ENCODE measurements at regions not wholly inside any gene's neighbourhood (a gene's known extent, or its start where the extent isn't known, plus 50 kb on each side); places are given as distances from the start of the nearest gene placed in this dataset.

DNA sequence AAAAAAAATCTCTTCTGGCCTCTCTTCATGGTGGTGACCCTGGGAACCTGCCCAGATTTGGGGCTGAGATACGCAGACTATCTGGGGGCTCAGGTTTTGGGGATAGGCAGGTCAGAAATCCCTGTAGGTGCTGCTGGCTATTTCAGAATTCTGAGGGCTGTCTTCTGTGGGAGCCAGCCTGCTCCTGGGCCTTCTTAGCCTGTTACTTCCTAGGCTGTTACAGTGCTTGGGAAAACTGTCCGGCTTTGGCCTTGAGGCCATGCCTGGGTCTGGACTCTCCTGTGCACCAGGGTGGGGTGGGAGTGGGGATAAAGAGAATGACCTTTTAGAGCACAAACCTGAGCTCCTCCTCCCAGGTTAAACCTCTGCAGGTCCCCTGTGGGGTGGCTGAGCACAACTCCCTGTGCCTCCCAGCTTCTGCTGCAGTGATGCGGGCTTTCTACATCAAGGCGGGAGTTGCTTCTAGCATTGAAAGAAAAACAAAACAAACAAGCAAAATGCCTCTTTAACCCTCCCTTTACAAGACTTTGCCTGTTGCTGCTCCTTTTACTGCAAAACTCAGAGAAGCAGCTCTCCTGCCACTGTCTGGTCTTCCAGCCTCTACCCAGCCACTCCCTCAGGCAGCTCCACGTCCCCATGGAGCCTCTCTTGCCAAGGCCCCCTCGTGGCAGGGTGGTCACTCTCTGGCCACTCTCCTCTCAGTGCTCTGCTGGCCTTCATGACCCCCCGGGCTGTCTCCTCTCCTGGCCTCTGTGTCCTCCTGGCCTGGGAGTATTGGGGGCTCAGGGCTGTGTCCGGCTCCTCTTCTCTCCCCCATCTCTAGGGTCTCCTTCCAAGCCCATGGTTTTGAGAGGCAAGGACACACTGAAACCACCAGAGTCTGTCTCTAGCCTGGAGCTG is 293.0 kb upstream of the HS6ST1 start:
- no peaks in the 10 kb centered on the region for H3K9me2 ChIP-seq (replicated peaks; ENCODE audit: insufficient read depth, low read length)
- H3K36me3 ChIP-seq (ENCODE audit: low read length): no peaks in the 10 kb centered on the region
- H3K27ac ChIP-seq (ENCODE audit: low read depth, low read length): no peak overlapping the region
- no peak overlapping the region for H2AFZ ChIP-seq (ENCODE audit: low read depth, low read length, severe bottlenecking)
- TF ChIP-seq EZH2phosphoT487 (conservative IDR thresholded peaks at IDR 0.05; ENCODE audit: low read length): no peak
- TF ChIP-seq CTCF (IDR thresholded peaks at IDR 0.05; ENCODE audit: insufficient read depth, low read length, poor library complexity, severe bottlenecking): no peak
- H3K79me2 ChIP-seq (ENCODE audit: insufficient read depth, low read length): no peaks in the 10 kb centered on the region
- no peak overlapping the region for H3K9ac ChIP-seq (ENCODE audit: low read length)
- H3K9me3 ChIP-seq (ENCODE audit: insufficient read depth, low read length): no peaks in the 10 kb centered on the region
- H4K20me1 ChIP-seq (ENCODE audit: low read depth, low read length): no peaks in the 10 kb centered on the region
- H3K4me3 ChIP-seq (ENCODE audit: insufficient read depth, low read length, poor library complexity, severe bottlenecking): no peak overlapping the region
- H3K4me2 ChIP-seq (ENCODE audit: low read depth, low read length, poor library complexity, severe bottlenecking): no peak overlapping the region
- H3F3A ChIP-seq (ENCODE audit: insufficient read depth): no peaks in the 10 kb centered on the region
- no peaks in the 10 kb centered on the region for H3K27me3 ChIP-seq (ENCODE audit: low read length)

DNA sequence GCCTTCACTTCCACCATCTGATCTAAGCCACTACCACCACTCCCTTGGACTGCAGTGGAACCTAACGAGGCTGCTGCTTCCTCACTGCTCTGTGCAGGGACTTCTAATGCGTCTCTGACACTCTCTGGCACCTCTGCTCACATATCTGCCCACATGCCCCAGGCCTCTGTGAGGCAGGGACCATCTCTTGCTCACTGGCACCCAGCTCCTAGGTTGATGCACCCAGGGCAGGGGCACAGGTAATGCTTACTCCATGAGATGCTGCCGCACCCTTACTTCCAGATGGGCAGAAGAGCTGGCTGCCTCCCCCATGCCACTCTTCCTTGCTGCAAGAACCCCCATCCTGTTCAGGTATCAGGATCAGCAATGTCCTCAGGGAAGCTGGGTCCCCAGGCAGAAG is 294.0 kb upstream of the HS6ST1 start:
- no peaks in the 10 kb centered on the region for H3K27me3 ChIP-seq (ENCODE audit: low read length)
- H4K20me1 ChIP-seq (ENCODE audit: low read depth, low read length): no peaks in the 10 kb centered on the region
- TF ChIP-seq EZH2phosphoT487 (conservative IDR thresholded peaks at IDR 0.05; ENCODE audit: low read length): no peak
- TF ChIP-seq CTCF (IDR thresholded peaks at IDR 0.05; ENCODE audit: insufficient read depth, low read length, poor library complexity, severe bottlenecking): no peak
- H3K9me3 ChIP-seq (ENCODE audit: insufficient read depth, low read length): no peaks in the 10 kb centered on the region
- H3F3A ChIP-seq (ENCODE audit: insufficient read depth): no peaks in the 10 kb centered on the region
- H3K4me3 ChIP-seq (ENCODE audit: insufficient read depth, low read length, poor library complexity, severe bottlenecking): no peak overlapping the region
- H2AFZ ChIP-seq (ENCODE audit: low read depth, low read length, severe bottlenecking): no peak overlapping the region
- no peak overlapping the region for H3K27ac ChIP-seq (ENCODE audit: low read depth, low read length)
- H3K9me2 ChIP-seq (replicated peaks; ENCODE audit: insufficient read depth, low read length): no peaks in the 10 kb centered on the region
- no peaks in the 10 kb centered on the region for H3K36me3 ChIP-seq (ENCODE audit: low read length)
- H3K79me2 ChIP-seq (ENCODE audit: insufficient read depth, low read length): no peaks in the 10 kb centered on the region
- H3K4me2 ChIP-seq (ENCODE audit: low read depth, low read length, poor library complexity, severe bottlenecking): no peak overlapping the region
- no peak overlapping the region for H3K9ac ChIP-seq (ENCODE audit: low read length)

DNA sequence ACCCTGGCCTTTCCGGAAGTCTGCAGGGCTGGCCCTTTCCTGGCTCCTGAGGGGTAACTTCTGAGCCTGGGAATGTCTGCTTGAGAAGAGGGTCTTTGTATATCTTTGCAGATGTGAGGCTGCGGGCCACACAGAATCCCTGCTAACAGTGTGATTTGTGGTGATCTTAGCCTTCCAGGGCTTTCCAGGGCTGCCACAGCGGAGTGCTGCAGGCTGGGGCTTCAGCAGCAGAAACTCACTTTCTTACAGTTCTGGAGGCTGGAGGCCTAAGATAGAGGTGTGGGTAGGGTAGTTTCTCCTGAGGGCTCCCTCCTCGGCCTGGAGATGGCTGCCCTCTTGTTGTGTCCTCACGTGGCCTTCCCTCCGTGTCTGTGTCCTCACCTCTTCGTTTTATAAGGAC is 294.7 kb upstream of the HS6ST1 start:
- Histone ChIP-seq H3K4me2 (ENCODE audit: low read depth, low read length, poor library complexity, severe bottlenecking) (no peak overlapping the region), H3K27me3 (ENCODE audit: low read length) (no peaks in the 10 kb centered on the region), H4K20me1 (ENCODE audit: low read depth, low read length) (no peaks in the 10 kb centered on the region), H3K9me3 (ENCODE audit: insufficient read depth, low read length) (no peaks in the 10 kb centered on the region), H3K27ac (ENCODE audit: low read depth, low read length) (no peak overlapping the region), H3K79me2 (ENCODE audit: insufficient read depth, low read length) (no peaks in the 10 kb centered on the region), H2AFZ (ENCODE audit: low read depth, low read length, severe bottlenecking) (no peak overlapping the region), H3K9ac (ENCODE audit: low read length) (no peak overlapping the region), H3K36me3 (ENCODE audit: low read length) (no peaks in the 10 kb centered on the region), H3F3A (ENCODE audit: insufficient read depth) (no peaks in the 10 kb centered on the region), H3K4me3 (ENCODE audit: insufficient read depth, low read length, poor library complexity, severe bottlenecking) (no peak overlapping the region), H3K9me2 (replicated peaks; ENCODE audit: insufficient read depth, low read length) (no peaks in the 10 kb centered on the region)
- TF ChIP-seq EZH2phosphoT487 (conservative IDR thresholded peaks at IDR 0.05; ENCODE audit: low read length) (no peak), CTCF (IDR thresholded peaks at IDR 0.05; ENCODE audit: insufficient read depth, low read length, poor library complexity, severe bottlenecking) (no peak)
